GM18868 (cell line): ENCODE measurements at regions not wholly inside any gene's neighbourhood (a gene's known extent, or its start where the extent isn't known, plus 50 kb on each side); places are given as distances from the start of the nearest gene placed in this dataset.

Experiments used
- ATAC-seq: cut with Tn5 transposase; IDR thresholded peaks from one replicate; pipeline ENCODE4 v1.9.1; 2021; ENCODE audit warnings: mild to moderate bottlenecking, moderate library complexity; ENCODE audit not compliant: unreplicated experiment

DNA sequence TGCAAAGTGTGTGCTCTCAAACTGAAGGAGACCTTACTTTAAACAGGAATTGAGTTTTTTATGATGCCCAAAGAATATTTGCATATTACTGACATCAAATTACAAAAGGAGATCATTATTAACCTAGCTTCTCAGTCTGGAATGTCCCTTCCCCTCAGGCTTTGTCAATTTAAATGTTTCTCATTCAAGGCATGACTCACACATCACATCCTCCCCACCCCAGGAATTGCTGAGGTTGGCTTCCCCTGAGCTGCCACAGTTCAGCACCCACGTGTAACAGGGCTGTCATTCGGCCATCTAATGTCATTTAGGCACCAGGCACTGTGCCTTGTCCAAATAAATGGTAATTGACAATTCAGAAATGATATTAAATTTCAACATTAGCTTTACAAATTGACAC, 305.9 kb upstream of the MGMT start:
- ATAC-seq: no peak

DNA sequence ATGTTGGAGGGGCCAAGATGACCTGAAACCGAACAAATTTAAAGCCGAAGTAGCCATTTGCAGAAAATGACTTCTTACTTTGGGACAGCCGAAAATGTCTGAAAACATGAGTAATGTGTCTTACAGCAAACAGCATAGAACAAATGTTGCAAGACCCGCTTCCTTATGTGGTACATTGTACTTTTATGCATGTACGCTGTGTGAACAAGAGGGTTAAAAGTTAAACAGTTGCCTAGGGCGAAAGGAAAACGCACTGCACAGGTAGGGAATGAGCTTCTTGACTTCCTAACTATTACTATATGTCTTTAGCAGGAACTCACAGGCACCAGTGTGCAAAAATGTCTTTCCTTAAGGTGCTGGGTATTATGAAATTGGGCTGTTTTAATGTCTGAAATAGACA, 303.5 kb upstream of the MGMT start:
- ATAC-seq: no peak

DNA sequence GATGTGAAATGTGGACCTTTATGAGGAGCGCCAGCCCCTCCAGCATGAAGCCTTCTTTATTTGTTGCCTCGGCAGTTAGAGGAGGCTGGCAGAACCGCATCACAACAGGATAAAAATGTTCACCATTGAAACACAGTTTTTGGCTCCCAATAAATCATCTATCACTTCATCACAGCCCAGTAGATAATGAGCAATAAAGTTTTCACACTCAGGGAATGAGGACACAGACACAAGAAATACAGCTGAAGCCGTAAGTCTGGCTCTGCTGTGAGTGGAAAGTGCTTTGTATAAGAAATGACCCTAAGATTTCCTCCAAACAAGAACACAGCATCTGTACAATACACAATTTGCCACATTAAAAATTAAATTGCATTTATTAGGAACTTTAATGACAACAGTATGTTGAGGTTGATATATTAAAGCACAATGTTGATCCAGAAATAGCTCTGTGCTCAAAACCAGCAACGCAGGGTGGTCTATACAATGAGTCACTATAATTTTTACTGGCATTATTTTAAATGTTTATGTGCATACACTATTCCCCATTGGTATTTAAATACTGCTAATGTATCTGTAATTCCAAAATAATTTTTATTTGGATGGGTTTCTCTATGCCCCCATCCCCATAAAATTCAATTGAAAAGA, 301.8 kb upstream of the MGMT start:
- no peak for ATAC-seq

DNA sequence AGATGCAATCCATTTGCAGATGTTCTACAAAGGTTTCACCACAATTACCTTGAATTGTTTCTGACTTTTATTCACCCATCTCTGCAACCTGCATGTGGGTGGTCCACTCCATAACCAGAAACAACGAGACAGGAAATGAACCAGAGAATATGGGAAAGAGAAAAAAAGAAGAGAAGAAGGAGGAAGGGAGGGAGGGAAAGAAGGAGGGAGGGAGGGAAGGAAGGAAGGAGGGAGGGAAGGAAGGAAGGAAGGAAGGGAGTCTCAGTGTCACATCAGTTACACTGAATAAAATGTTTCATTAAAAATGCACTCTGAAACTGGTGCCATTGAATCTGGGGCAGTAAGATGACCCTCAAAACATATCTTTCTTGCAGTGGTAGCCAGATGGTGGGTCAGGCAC, 301.3 kb upstream of the MGMT start:
- no peak for ATAC-seq

DNA sequence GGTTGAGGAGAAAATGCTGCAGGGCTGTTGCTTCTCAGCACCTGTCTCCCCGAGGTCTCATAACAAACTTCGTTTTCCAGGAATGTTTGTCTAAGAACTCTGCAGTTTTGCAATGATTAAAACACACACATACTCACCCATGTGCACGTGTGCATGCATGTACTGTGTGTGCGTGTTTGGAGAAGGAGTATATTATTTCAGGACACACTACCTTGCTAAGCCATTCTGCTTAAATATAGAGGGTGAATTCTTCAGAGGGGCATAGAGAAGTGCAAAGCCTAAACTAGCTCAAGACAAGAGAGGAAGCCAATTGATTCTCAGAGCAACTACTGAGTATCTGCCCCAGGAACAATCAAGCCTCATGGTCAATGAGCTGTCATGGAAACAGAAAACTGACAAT, 298.4 kb upstream of the MGMT start:
- ATAC-seq: no peak

DNA sequence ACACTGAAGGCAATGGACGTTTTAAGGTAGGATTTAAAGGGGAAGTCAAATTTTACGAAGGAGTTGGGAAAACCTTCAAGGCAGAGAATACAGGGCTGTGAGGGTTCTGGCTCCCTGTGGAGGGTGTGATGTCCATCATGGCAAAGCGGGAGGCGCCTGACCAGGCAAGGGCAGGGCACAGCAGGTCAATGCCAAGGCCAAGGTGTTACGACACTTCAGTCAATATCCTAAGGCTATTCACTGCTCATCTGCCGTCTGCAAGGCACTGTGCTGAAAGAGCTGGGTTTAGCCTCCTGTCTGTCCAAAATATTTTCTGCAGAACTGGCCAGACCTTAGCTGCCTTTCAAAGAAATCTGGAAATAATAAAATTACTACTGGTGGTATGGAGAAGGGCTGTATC, 297.9 kb upstream of the MGMT start:
- no peak for ATAC-seq

DNA sequence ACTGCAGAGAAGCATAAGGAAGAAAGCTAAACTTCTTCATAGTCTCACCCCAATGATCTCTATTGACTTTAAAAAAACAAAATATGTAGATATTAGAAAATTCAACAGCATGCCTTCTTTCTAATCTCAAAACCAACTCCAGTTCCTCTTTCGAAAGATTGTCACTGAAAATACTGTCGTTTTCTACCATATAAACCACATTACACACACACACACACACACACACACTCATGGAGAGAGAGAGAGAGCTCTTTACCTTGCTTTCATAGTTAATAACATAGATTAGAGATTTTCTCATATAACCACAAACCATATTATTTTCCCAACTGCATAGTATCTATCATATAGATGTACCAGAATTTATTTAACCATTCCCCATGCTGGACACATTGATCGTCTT, 296.2 kb upstream of the MGMT start:
- no peak for ATAC-seq

DNA sequence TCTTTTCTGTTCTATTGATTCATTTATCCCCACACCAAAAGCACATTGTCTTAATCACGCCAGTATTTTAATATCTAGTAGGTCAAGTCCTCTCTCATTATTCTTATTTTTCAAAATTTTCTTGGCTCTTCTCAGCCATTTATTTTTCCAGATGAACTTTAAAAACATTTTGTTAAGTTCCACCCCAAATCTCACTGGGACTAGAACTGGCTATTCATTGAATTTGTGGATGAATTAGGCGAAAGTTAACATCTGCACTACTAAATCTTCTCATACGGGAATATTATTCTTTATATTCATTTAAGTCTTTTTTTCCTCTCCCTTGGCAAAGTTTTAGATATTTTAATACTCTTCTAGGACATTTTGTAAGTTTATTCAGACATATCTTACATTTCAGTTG, 295.2 kb upstream of the MGMT start:
- no peak for ATAC-seq

DNA sequence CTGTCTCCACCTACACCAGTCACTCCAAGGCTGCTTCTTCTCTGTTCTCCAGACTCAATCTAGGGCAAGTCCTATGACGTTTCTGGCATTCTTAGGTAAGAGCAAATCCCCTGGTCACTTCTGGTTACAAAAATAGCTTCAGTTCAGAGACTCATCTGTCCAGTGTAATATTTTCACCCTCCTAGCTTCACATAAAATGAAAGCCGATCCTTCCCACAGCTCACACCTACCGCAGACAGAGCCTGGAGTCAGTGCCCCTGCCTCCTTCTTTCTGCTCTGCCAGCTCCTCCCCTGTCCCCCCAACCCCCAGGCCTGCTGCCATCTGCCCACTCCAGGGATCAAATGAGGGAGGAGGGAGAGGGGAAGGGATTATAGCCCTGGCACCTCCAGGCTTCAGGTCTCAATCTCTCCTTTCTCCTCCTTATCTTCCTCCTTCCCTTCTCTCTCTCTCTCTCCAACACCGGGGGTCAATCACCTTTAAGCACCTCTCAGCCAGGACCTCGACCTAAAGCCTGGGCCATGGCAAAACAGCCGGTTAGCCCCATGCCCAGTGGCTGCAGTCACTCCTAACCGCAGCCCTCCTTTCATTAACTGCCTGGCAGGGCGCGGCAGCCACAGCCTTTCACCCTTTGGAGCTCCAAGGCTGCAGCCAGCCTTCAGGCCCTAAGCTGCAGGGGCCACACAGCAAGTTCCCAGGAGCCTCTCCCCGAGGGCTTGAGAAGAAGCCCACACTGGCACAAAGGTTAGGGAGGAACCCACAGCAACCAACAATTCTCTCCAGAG, 292.6 kb upstream of the MGMT start:
- ATAC-seq: no peak

DNA sequence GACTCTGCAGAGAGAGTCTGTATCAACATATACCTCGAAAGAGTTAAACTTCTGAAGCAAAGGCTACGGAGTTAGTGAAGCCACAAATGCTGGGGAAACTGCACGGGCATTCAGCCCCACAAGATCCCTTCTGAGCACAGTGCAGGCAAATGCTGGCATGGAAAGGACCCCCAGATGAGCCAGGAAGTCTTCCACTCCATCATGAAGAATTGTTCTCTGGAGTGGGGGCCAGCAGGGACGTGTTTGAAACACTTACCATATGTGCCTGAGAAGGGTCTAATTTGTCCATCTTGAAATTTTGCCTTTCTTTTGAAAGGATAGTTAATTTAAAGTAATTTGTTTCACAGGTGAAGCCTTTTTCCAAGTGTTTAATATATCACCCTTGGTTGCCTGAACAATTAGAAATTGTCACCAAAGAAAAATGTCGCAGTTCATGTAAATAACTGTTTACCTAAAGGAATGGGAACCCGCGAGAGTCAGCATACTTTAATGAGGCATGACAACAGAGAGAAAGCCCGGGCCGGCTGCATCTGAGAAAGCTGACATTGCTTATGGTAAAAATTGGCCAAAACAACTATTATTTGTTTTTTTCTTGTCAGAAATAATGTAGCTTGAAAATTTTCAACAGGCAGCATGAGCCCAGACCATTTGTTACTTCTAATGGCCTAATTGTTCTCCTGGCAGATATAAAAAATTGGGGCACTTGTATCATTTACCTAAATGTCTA, 287.6 kb upstream of the MGMT start:
- ATAC-seq: no peak

DNA sequence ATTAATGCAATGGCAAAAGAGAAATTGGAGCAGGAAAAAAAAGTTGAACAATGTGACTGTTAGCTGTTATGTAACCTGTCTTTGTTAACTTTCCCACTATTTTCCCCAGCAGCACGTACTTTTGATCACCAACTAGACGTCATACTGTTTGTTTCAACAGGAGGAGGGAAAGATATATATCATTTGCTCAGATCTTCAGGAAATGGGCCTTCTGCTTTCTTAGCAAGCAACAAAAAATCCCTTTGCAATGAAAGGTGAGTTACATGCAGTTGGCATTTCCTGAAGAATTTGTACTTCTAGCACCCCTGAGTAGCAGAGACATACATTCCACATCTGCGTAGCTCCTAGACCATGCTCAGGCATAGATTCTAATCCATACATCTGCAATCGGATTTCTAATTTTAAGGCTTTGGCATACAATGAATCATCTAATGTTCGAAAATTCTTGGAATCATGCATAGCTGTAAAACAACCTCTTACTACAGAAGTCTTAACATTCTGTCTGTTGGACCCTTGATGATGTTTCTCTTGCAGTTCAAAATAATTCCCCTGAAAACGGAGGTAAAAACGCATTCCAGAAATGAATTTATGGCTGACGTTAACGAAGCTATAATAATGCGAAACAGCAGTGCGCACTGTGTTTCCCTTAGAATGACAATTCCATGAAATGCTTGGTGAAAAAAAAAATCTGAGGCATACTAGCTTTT, 286.9 kb upstream of the MGMT start:
- no peak for ATAC-seq

DNA sequence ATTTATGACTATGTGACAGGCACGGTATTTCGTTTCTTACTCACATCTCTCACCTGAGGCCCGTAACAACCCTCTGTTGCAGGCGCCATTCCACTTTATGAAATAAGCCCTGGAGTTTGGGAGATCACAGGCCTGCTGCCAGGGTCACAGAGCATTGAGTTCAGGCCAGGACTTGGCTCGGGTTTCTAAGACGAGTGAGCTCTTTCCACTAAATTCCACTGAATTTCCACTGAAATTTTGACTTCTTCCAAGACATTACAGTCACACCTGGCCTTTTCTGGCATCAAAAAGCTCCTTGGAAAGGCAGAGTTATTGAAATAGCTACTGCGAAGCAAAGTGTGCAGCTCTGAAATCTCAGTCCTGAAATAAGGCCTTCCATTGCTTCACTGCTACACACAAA, 282.8 kb upstream of the MGMT start:
- ATAC-seq: no peak

DNA sequence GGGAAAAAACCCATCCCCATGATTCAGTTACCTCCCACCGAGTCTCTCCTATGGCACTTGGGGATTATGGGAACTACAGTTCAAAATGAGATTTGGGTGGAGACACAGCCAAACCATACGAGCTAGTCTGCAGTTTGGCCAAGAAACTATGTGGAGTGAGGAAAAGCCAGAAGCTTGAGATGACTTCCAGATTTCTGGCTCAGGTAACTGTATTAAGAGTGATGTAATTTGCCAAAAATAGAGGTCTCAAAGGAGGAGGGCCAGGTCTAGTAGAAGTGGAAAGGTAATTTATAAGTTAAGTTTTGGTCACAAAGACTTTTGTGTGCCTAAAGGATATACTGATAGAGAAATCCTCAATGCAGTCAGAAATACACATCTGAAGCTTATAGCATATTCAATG, 279.7 kb upstream of the MGMT start:
- ATAC-seq: no peak

DNA sequence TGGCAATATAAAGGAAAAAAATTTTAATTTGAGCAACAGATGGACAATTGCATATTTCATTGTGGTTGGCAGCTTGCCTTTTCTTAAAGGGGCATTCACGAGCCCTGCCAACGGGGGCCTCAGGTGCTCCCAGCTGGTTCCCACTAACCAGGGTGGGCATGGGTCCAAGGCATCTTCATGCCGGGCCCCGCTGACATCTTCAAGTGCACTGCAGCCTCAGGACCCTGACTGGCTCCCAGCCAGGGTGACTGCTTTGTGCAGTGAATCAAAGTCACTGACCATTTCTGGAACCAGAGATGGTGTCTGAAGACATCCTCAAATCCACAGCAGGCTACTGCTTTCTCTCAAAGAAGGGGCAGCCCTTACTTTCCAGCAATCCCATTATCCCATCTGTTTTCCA, 275.2 kb upstream of the MGMT start:
- no peak for ATAC-seq

DNA sequence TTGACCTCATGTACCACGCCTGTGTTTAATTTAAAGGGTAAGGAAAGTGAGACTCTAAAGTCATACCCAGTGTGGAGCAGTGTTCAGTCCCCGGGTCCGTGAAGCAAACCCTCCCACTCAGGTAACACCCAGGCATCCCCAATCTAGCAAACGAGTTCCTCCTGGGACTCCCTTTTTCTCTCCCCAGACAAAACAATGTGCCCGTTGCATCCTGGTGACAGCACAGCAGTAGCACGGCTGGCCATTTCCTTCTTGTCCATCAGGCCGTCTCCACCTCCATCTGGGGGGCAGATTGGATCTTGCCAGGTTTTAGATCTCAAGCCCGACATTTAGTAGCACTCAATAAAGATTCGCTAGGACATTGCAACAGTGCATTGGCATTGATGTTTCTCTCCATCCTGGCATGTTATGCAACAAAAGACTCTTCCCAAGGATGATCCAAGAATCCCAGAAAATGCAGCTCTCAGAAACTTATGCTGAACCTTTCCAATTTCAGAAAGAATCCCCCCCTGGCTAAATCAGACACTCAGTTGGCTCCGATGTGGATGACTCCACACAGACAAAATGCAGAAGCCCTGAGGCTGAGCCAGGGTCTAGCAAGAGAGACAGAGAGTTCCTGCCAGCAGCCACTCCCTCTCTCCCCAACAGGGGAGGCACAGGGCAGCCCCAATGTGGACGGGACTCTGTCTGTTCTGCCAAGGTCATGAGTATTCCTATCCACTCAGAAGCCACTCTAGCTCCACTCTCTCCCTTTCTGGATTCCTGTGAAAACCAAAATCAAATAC, 274.5 kb upstream of the MGMT start:
- ATAC-seq: no peak

DNA sequence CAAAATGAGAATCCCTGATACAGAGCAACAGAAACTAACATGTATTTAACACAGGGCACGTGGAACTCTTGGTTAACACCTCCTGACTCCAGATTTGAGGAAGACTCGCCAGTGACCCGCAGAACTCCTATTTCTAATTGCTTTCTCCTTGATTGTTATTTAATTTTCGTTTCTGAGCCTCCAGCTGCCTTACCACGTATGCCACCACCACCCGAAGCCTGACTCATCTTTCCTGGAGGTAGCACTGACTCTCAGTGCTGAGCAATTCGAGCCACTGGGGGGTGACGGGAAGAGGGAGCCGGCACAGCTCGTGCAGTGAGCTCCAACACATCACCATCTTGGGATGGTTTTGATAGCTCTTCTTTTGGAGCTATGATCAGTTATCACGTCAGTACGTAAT, 273.9 kb upstream of the MGMT start:
- no peak for ATAC-seq

DNA sequence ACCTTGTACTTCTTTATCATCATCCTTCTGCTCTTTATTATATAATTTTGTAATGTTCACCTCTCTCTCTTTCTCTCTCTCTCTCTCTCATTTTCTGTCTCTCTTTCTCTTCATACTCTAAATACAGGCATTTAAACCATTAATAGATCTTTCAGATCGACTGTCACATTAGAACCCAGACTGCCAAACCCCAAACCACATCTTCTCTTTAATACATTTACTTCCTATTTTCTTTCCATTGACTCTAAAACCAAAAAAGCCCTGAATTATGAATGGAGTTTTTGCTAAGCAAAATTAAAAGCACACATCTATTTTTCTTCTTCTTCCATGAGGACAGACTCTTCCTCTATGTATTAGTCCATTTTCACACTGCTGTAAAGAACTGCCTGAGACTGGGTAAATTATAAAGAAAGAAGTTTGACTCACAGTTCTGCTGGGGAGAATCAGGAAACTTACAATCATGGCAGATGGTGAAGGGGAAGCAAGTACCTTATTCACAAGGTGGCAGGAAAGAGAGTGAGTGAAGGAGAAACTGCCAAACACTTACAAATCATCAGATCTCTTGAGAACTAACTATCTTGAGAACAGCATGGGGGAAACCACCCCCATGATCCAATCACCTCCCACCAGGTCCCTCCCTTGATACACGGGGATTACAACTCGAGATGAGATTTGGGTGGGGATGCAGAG, 272.7 kb upstream of the MGMT start:
- no peak for ATAC-seq

DNA sequence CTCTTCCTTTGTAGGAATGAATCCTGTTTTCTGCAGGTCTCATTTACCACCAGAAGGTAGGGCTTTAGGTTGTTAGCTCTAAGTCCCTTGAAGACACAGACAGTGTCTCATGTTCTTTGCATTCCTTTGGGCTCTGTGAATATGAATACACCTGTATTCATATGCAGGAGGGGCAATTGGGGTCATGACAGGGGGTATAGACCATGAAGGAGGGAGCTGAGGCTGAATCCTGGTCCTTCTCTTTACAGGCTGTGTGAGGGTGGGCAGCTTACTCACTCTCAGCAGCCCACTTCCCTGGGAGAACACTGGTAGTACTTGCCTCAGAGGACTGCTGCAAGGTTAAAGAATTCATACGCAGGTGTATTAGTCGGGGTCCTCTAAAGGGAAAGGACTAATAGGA, 267.2 kb upstream of the MGMT start:
- no peak for ATAC-seq

DNA sequence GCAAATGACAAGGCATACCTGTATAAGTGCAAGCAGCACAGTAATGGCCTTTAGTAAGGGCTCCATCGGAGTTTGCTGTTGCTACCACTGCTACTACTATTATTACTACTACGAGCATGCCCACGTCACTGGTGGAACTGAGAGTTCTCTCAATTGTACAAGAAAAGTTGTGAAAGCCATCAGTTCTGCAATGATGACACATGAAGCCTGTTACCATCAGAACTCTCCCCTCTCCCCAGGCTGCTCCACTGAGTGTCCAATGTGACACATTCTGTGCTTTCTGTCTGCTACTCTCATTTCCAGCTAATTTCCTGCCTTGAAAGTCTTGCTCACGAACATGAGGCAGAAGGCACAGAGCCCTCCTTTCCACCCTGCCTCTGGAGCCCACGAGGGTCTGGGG, 263.2 kb upstream of the MGMT start:
- no peak for ATAC-seq

DNA sequence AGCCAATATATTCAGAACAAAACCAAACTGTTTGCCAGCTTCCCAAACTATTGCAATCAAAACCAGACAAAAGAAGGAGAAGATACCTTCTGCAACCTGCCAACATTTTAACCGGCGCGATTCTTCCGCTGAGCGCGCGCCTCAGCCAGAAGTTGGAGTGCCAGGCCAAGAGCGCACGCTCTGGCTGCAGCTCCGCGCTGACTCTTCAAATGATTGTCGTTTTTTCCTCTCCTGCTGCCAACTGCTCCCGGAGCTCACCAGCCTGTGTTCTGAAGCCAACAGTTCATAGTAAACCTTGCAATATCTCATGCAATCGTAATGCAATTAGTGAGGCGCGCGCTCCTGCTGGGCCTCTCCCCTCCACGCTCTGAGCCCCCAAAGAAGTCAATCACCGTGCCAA, 259.7 kb upstream of the MGMT start:
- no peak for ATAC-seq
